Skeletal muscle tissue (tissue), 3 donors: ENCODE measurements at regions not wholly inside any gene's neighbourhood (a gene's known extent, or its start where the extent isn't known, plus 50 kb on each side); places are given as distances from the start of the nearest gene placed in this dataset.

Experiments
- H3K27ac ChIP-seq: one replicate; pipeline ENCODE4 v1.7.0; 2013; ENCODE audit warnings: mild to moderate bottlenecking, low read depth, low read length, inconsistent platforms
- H3K27me3 ChIP-seq, 3 donors: one replicate each; pipeline ENCODE4 v1.7.0; 2013; ENCODE audit warnings: low read length in 3 of 3; ENCODE audit not compliant: control insufficient read depth in 3 of 3, insufficient read depth in 3 of 3
- H3K36me3 ChIP-seq, 3 donors: one replicate each; pipeline ENCODE4 v1.7.0; 2013; ENCODE audit warnings: low read length in 3 of 3; ENCODE audit not compliant: control insufficient read depth in 3 of 3, insufficient read depth in 3 of 3
- H3K4me1 ChIP-seq, 3 donors: one replicate each; pipeline ENCODE4 v1.7.0; 2013; ENCODE audit warnings: low read length in 3 of 3, mild to moderate bottlenecking in 3 of 3; ENCODE audit not compliant: control insufficient read depth in 3 of 3, insufficient read depth in 3 of 3
- H3K4me3 ChIP-seq, 3 donors: one replicate each; pipeline ENCODE4 v1.7.0; 2013; ENCODE audit warnings: low read length in 3 of 3
- H3K9ac ChIP-seq, 3 donors: one replicate each; pipeline ENCODE4 v1.7.0; 2013; ENCODE audit warnings: low read length in 3 of 3, mild to moderate bottlenecking in 3 of 3, moderate library complexity in 2 of 3, low read depth in 1 of 3
- H3K9me3 ChIP-seq, 3 donors: one replicate each; pipeline ENCODE4 v1.7.0; 2013; ENCODE audit warnings: low read length in 3 of 3; ENCODE audit not compliant: control insufficient read depth in 3 of 3
- donor health status: Osteomylitis.

- Histone ChIP-seq H3K36me3 (no peaks in the 10 kb centered on the region), H3K9ac (no peak overlapping the region), H3K4me1 (no peaks in the 10 kb centered on the region), H3K27me3 (no peaks in the 10 kb centered on the region), H3K27ac (no peak overlapping the region), H3K4me3 (no peak overlapping the region), H3K9me3 (no peaks in the 10 kb centered on the region)
These were observed 253.1 kb downstream of the C6orf118 start for GRCh38 chr6:165056292-165056691.

- H3K4me1 ChIP-seq, result no peaks in the 10 kb centered on the region
- no peaks in the 10 kb centered on the region for H3K36me3 ChIP-seq
- H3K27ac ChIP-seq, result no peak overlapping the region
- H3K4me3 ChIP-seq, result no peak overlapping the region
- H3K9me3 ChIP-seq, result no peaks in the 10 kb centered on the region
- no peak overlapping the region for H3K9ac ChIP-seq
- no peaks in the 10 kb centered on the region for H3K27me3 ChIP-seq
These were observed 254.2 kb downstream of the C6orf118 start for GRCh38 chr6:165055231-165055630.

GRCh38 chr6:165052561-165053480, 256.6 kb downstream of the C6orf118 start:
- no peaks in the 10 kb centered on the region for H3K4me1 ChIP-seq
- H3K27ac ChIP-seq, result no peak overlapping the region
- H3K36me3 ChIP-seq, result no peaks in the 10 kb centered on the region
- H3K4me3 ChIP-seq, result no peak overlapping the region
- H3K9ac ChIP-seq, result no peak overlapping the region
- H3K27me3 ChIP-seq, result no peaks in the 10 kb centered on the region
- peaks cover 0 to 2% (median 0%) of the 10 kb centered on the region in 3 donors for H3K9me3 ChIP-seq

GRCh38 chr6:165049362-165049761, 260.0 kb downstream of the C6orf118 start:
- Histone ChIP-seq H3K27ac (no peak overlapping the region), H3K4me3 (no peak overlapping the region), H3K9me3 (peaks cover 0 to 2% (median 0%) of the 10 kb centered on the region in 3 donors), H3K27me3 (no peaks in the 10 kb centered on the region), H3K36me3 (no peaks in the 10 kb centered on the region), H3K4me1 (no peaks in the 10 kb centered on the region), H3K9ac (no peak overlapping the region)

DNA sequence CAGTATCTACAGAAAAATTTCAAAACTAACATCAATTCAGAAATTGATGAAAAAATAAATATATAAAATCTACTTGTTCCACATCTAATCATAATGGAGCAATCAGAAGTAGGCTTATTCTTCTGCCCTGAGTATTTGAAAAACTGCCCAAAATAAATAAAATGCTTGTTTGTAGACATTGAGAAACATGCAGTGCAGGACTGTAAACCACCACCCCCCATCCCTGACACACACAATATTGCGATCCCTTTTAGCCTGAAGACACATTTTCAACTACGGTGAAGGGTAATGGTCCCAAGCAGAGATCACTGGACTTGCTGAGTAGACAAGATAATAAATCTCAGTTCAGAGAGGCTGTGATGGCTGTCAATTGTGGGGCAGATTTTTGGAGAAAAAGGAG, 261.5 kb downstream of the C6orf118 start:
- H3K4me3 ChIP-seq, result no peak overlapping the region
- H3K9ac ChIP-seq, result no peak overlapping the region
- H3K4me1 ChIP-seq, result no peaks in the 10 kb centered on the region
- H3K27me3 ChIP-seq, result no peaks in the 10 kb centered on the region
- peaks cover 0 to 2% (median 0%) of the 10 kb centered on the region in 3 donors for H3K9me3 ChIP-seq
- H3K27ac ChIP-seq, result no peak overlapping the region
- no peaks in the 10 kb centered on the region for H3K36me3 ChIP-seq

DNA sequence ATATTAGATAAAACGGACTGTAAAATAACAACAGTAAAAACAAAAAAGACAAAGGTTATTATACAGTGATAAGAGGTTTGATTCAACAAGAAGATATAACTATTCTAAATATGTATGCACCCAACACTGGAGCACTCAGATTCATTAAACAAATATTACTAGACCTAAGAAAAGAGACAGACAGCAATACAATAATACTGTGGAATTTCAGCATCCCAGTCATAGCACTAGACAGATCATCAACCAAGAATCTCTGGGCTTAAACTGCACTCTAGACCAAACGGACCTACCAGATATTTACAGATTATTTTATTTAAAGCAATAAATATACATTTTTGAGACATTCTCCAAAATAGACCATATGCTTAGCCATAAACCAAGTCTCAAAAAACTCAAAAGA, 263.8 kb downstream of the C6orf118 start:
- H3K36me3 ChIP-seq, result no peaks in the 10 kb centered on the region
- no peaks in the 10 kb centered on the region for H3K4me1 ChIP-seq
- peaks cover 0 to 2% (median 0%) of the 10 kb centered on the region in 3 donors for H3K9me3 ChIP-seq
- H3K9ac ChIP-seq, result no peak overlapping the region
- no peaks in the 10 kb centered on the region for H3K27me3 ChIP-seq
- H3K27ac ChIP-seq, result no peak overlapping the region
- no peak overlapping the region for H3K4me3 ChIP-seq

- H3K27ac ChIP-seq, result no peak overlapping the region
- no peak overlapping the region for H3K4me3 ChIP-seq
- H3K36me3 ChIP-seq, result no peaks in the 10 kb centered on the region
- H3K4me1 ChIP-seq, result no peaks in the 10 kb centered on the region
- no peak overlapping the region for H3K9ac ChIP-seq
- no peaks in the 10 kb centered on the region for H3K9me3 ChIP-seq
- no peaks in the 10 kb centered on the region for H3K27me3 ChIP-seq
These were observed 266.5 kb downstream of the C6orf118 start for GRCh38 chr6:165042912-165043311.

DNA sequence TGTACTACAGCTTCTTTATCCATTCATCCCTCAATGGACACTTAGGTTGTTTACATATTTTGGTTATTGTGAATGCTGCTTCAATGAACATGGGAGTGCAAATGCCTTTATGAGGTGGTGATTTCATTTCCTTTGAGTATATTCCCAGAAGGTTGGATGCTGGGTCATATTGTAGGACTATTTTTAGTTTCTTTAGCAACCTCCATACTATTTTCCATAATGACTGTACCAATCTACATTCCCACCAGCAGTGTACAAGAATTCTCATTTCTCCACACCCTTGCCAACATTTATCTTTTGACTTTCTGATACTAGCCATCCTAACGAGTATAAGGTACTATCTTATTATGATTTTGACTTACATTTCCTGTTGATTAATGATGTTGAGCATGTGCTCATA, 269.0 kb downstream of the C6orf118 start:
- Histone ChIP-seq H3K36me3 (no peaks in the 10 kb centered on the region), H3K9me3 (no peaks in the 10 kb centered on the region), H3K9ac (no peak overlapping the region), H3K4me1 (no peaks in the 10 kb centered on the region), H3K27me3 (no peaks in the 10 kb centered on the region), H3K27ac (no peak overlapping the region), H3K4me3 (no peak overlapping the region)

- Histone ChIP-seq H3K9ac (no peak overlapping the region), H3K27ac (no peak overlapping the region), H3K4me3 (no peak overlapping the region), H3K36me3 (no peaks in the 10 kb centered on the region), H3K27me3 (no peaks in the 10 kb centered on the region), H3K4me1 (no peaks in the 10 kb centered on the region), H3K9me3 (no peaks in the 10 kb centered on the region)
These were observed 275.1 kb downstream of the C6orf118 start for GRCh38 chr6:165034271-165034741.

DNA sequence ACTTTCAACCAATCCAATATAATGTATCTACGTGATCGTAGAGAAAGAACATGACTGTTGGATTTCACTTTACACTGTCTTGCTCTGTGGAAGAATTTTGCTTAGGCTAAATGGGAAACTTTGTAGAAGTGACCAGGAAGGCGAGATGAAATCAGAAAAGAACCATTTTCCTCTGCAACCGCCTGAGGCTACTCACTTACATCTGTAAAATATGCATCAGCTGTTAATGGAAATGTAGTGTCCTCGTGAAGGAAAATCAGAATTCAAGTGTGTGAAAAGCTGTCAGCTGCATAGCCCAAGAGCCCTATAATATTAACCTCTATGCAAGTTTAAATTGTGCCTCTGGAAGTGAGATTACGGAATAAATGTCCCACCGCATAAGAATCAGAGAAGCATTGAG, 277.9 kb downstream of the C6orf118 start:
- Histone ChIP-seq H3K36me3 (no peaks in the 10 kb centered on the region), H3K27ac (no peak overlapping the region), H3K9ac (no peak overlapping the region), H3K4me1 (no peaks in the 10 kb centered on the region), H3K9me3 (no peaks in the 10 kb centered on the region), H3K27me3 (no peaks in the 10 kb centered on the region), H3K4me3 (no peak overlapping the region)
